OCI-LY3 (cell line): ENCODE measurements at regions not wholly inside any gene's neighbourhood (a gene's known extent, or its start where the extent isn't known, plus 50 kb on each side); places are given as distances from the start of the nearest gene placed in this dataset.

ENCODE experiments used
- EZH2phosphoT487 ChIP-seq: fragments of 200-600 bp; shearing (Covaris generic); IDR thresholded peaks from 2 replicates; pipeline ENCODE4 v1.6.1; 2018; ENCODE audit warnings: antibody characterized with exemption, mixed run types, low read depth
- TF ChIP-seq, protein P1 (sequence below): fragments of 200-600, 300-600 bp; sonication (generic); IDR thresholded peaks from 2 replicates; pipeline ENCODE4 v1.5.1; 2014; ENCODE audit warnings: antibody characterized with exemption, low read length, low read depth

DNA sequence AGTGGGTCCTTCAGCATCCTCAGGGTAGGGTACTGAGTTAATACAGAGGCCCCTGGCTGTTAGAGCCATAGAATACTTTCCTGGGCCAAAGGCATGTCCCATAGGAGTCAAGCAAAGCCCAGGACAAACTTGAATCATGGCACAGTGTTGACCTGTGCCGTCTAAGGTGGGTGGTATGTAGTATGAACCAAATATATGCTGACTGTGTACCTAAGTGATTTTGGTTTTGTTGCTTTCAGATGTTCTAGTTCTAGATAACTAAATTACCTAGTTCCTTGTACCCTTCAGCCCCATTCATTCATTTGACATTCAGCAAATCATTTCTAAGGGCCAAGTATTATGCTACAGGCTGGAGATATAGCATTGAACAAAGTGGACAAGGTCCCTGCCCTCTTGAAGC is 61.3 kb upstream of the GPRC5B start:
- TF ChIP-seq, protein P1, sequence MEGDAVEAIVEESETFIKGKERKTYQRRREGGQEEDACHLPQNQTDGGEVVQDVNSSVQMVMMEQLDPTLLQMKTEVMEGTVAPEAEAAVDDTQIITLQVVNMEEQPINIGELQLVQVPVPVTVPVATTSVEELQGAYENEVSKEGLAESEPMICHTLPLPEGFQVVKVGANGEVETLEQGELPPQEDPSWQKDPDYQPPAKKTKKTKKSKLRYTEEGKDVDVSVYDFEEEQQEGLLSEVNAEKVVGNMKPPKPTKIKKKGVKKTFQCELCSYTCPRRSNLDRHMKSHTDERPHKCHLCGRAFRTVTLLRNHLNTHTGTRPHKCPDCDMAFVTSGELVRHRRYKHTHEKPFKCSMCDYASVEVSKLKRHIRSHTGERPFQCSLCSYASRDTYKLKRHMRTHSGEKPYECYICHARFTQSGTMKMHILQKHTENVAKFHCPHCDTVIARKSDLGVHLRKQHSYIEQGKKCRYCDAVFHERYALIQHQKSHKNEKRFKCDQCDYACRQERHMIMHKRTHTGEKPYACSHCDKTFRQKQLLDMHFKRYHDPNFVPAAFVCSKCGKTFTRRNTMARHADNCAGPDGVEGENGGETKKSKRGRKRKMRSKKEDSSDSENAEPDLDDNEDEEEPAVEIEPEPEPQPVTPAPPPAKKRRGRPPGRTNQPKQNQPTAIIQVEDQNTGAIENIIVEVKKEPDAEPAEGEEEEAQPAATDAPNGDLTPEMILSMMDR: no peak
- no peak for TF ChIP-seq EZH2phosphoT487
